Prostate gland (tissue), 2 donors: ENCODE measurements at regions not wholly inside any gene's neighbourhood (a gene's known extent, or its start where the extent isn't known, plus 50 kb on each side); places are given as distances from the start of the nearest gene placed in this dataset.

ENCODE experiments used
- DNase-seq: peaks from one replicate; pipeline ENCODE4 v3.0.0-alpha.2; 2019; ENCODE audit warnings: low spot score
- H3K27ac ChIP-seq, 2 donors: fragments of 200-600 bp; sonication (generic); 2 replicates each; pipeline ENCODE4 v1.5.1; 2017 to 2019
- H3K27me3 ChIP-seq: fragments of 200-600 bp; sonication (generic); replicated peaks from 2 replicates; pipeline ENCODE4 v1.5.1; 2019; ENCODE audit not compliant: insufficient read depth
- H3K36me3 ChIP-seq, 2 donors: fragments of 200-600 bp; sonication (generic); 1 replicate in 1 of 2; 2 replicates in 1 of 2; pipeline versions ENCODE4 v1.5.1 to v1.8.1; 2017 to 2019
- H3K4me1 ChIP-seq: fragments of 200-600 bp; sonication (generic); replicated peaks from 2 replicates; pipeline ENCODE4 v1.5.1; 2019
- H3K4me3 ChIP-seq, 2 donors: fragments of 200-600 bp; sonication (generic); 2 replicates each; pipeline ENCODE4 v1.5.1; 2017 to 2019
- H3K9me3 ChIP-seq: fragments of 200-600 bp; sonication (generic); 2 replicates; pipeline ENCODE4 v1.5.1; 2017
- POLR2A ChIP-seq: fragments of 450-650 bp; IDR thresholded peaks from one replicate; pipeline ENCODE4 v1.6.1; 2016; ENCODE audit warnings: antibody characterized with exemption, mild to moderate bottlenecking
- POLR2AphosphoS5 ChIP-seq: sonication (generic); formaldehyde crosslinking; IDR thresholded peaks from one replicate; pipeline ENCODE4 v1.6.1; 2017; ENCODE audit warnings: antibody characterized with exemption
- WGBS: methylation state at CpG from one replicate; pipeline ENCODE4 v1.1.5; 2018; 5-methylcytosine and 5-hydroxymethylcytosine counted together
- intact Hi-C: fragments of 100-400 bp; cut with DNase I; formaldehyde crosslinking; loops from one replicate; pipeline ENCODE4 v1.14.2; 2022
- TF ChIP-seq, protein P1 (sequence below), 4 experiments: fragments of 200-600 bp in 2 of 4; fragments of 450-650 bp in 2 of 4; sonication (generic) in 2 of 4; IDR thresholded peaks; 1 replicate in 3 of 4; 2 replicates in 1 of 4; pipeline ENCODE4 v1.5.1; 2016 to 2019; ENCODE audit warnings: antibody characterized with exemption in 4 of 4, mild to moderate bottlenecking in 2 of 4, moderate library complexity in 2 of 4

DNA sequence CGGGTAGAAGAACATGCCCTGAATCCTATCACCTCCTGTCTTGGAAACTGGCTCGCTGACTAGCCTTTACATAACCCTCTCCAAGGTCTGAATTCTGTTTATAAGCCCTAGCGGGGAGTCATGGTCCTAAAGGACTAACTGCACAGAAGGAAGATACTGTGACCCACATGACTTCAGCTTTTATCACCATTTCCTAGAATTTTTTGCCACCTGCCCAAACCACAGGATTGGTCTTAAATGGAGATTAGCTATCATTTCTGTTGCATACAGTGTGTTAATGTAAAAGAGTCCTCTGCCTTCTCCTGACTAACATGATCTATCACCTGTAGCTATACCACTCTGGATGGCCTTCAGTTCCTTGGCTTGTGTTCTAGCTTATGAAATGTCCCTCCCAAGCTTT lies 319.2 kb downstream of the DUSP6 start:
- intact Hi-C loops = no loop called here
- Histone ChIP-seq H3K9me3 (no peaks in the 10 kb centered on the region), H3K4me3 (no peak overlapping the region), H3K4me1 (no peaks in the 10 kb centered on the region), H3K27me3 (no peaks in the 10 kb centered on the region), H3K27ac (no peak overlapping the region), H3K36me3 (no peaks in the 10 kb centered on the region)
- TF ChIP-seq POLR2A (no peak), POLR2AphosphoS5 (no peak)
- TF ChIP-seq, protein P1, sequence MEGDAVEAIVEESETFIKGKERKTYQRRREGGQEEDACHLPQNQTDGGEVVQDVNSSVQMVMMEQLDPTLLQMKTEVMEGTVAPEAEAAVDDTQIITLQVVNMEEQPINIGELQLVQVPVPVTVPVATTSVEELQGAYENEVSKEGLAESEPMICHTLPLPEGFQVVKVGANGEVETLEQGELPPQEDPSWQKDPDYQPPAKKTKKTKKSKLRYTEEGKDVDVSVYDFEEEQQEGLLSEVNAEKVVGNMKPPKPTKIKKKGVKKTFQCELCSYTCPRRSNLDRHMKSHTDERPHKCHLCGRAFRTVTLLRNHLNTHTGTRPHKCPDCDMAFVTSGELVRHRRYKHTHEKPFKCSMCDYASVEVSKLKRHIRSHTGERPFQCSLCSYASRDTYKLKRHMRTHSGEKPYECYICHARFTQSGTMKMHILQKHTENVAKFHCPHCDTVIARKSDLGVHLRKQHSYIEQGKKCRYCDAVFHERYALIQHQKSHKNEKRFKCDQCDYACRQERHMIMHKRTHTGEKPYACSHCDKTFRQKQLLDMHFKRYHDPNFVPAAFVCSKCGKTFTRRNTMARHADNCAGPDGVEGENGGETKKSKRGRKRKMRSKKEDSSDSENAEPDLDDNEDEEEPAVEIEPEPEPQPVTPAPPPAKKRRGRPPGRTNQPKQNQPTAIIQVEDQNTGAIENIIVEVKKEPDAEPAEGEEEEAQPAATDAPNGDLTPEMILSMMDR (IDR thresholded peaks at IDR 0.05) = no peak
- no peak for DNase-seq
- WGBS = 95% methylated on average over 3 of the region's 3 CpGs

DNA sequence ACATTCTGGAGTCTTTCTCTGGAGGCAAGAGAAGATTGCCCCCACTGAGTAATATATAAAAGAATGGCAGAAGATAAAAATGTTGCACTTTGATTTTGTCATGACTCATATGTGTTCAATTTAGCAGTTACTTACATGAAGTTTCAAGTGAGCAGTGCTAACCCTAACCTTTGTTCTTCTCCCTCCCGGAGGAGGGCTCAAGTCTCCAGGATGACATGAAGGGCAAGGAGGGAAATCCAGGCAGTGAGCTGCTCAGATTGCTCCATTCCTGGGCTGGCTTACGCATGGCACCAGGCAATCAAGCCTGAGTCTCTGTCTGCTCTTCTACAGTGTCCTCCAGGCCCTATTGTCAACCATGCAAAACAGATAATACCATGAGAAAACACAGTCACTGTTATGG lies 322.3 kb downstream of the DUSP6 start:
- Histone ChIP-seq H3K27me3 (no peaks in the 10 kb centered on the region), H3K36me3 (no peaks in the 10 kb centered on the region), H3K4me3 (no peak overlapping the region), H3K9me3 (no peaks in the 10 kb centered on the region), H3K4me1 (no peaks in the 10 kb centered on the region), H3K27ac (no peak overlapping the region)
- no peak for DNase-seq
- no peak for TF ChIP-seq POLR2A
- no peak for TF ChIP-seq POLR2AphosphoS5
- TF ChIP-seq, protein P1 (IDR thresholded peaks at IDR 0.05) = no peak
- 93% methylated on average over 2 of the region's 2 CpGs for WGBS
- intact Hi-C loops = no loop called here

DNA sequence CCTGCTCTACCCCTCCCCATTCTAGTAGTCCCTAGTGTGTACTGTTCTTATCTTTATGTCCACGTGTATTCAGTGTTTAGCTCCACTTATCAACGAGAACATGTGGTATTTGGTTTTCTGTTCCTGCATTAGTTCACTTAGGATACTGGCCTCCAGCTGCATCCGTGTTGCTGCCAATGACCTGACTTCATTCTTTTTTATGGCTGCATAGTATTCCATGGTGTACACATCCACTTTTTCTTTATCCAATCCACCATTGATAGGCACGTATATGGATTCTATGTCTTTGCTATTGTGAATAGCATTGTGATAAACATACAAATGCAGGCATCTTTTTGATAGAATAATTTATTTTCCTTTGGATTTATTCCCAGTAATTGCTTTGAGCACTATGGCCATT lies 327.7 kb downstream of the DUSP6 start:
- DNase-seq = no peak
- no peaks in the 10 kb centered on the region for H3K27me3 ChIP-seq
- H3K27ac ChIP-seq = no peak overlapping the region
- 84% methylated on average over 4 of the region's 4 CpGs for WGBS
- no peak overlapping the region for H3K4me3 ChIP-seq
- intact Hi-C loops = no loop called here
- no peaks in the 10 kb centered on the region for H3K4me1 ChIP-seq
- no peaks in the 10 kb centered on the region for H3K36me3 ChIP-seq
- TF ChIP-seq POLR2A = no peak
- TF ChIP-seq, protein P1 (IDR thresholded peaks at IDR 0.05) = no peak
- TF ChIP-seq POLR2AphosphoS5 = no peak
- H3K9me3 ChIP-seq = no peaks in the 10 kb centered on the region

DNA sequence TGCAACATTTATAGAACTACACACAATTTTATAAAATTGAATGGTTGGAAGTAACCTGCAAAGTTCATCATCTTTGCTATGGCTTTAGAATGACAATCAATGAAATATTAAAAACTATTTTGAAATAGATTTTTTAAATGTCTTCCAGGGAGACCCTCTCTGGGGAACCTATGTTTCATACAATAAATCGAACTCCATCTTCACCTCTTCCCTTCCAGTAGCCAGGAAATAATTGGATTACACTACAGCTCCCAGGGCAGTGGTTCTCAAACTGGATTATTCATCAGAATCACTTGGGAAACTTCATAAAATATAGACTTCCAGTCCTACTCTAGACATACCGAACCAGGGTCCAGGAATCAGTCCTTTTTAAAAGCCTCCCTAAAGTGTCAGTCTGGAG lies 328.4 kb downstream of the DUSP6 start:
- intact Hi-C loops = no loop called here
- no peak for DNase-seq
- Histone ChIP-seq H3K27ac (no peak overlapping the region), H3K36me3 (no peaks in the 10 kb centered on the region), H3K27me3 (no peaks in the 10 kb centered on the region), H3K4me3 (no peak overlapping the region), H3K4me1 (no peaks in the 10 kb centered on the region), H3K9me3 (no peaks in the 10 kb centered on the region)
- 88% methylated on average over 2 of the region's 2 CpGs for WGBS
- TF ChIP-seq, protein P1 (IDR thresholded peaks at IDR 0.05) = no peak
- no peak for TF ChIP-seq POLR2A
- no peak for TF ChIP-seq POLR2AphosphoS5

DNA sequence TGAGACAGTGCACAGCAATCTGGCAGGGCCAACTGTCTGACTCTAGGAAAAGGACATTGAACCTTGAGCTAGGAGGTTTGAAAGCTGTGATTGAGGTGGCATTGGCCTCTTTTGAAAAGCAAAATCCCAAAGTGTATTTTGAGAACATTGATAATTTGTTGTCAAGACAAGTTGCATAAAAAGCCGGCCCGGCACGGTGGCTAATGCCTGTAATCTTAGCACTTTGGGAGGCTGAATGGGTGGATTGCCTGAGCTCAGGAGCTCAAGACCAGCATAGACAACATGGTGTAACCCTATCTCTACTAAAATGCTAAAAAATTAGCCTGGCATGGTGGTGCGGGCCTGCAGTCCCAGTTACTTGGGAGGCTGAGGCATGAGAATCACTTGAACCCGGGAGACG lies 331.6 kb downstream of the DUSP6 start:
- no peak overlapping the region for H3K4me3 ChIP-seq
- WGBS = 91% methylated on average over 6 of the region's 6 CpGs
- TF ChIP-seq, protein P1 (IDR thresholded peaks at IDR 0.05) = no peak
- no peak for TF ChIP-seq POLR2AphosphoS5
- TF ChIP-seq POLR2A = no peak
- no peak for DNase-seq
- H3K27ac ChIP-seq = no peak overlapping the region
- intact Hi-C loops = no loop called here
- no peaks in the 10 kb centered on the region for H3K9me3 ChIP-seq
- no peaks in the 10 kb centered on the region for H3K27me3 ChIP-seq
- H3K36me3 ChIP-seq = no peaks in the 10 kb centered on the region
- no peaks in the 10 kb centered on the region for H3K4me1 ChIP-seq
